HTR-8/SVneo (cell line): ENCODE measurements at regions not wholly inside any gene's neighbourhood (a gene's known extent, or its start where the extent isn't known, plus 50 kb on each side); places are given as distances from the start of the nearest gene placed in this dataset.
A peak's percentile ranks its signal among the peaks of the same experiment; 100 is the strongest.
"Not testable (repeated sequence)": the region's sequence is repeated elsewhere in the genome, so short reads cannot be mapped to it uniquely, and the experiment has no call there.

Source experiments
- DNase-seq: peaks from one replicate; pipeline ENCODE4 v3.0.0; 2011; ENCODE audit warnings: low spot score, mixed read lengths; ENCODE audit not compliant: insufficient read length
- FAIRE-seq: peaks from 2 replicates; lab custom pipeline; 2011; peaks lifted over from hg19 to GRCh38; lab: Jason Lieb, UNC

DNA sequence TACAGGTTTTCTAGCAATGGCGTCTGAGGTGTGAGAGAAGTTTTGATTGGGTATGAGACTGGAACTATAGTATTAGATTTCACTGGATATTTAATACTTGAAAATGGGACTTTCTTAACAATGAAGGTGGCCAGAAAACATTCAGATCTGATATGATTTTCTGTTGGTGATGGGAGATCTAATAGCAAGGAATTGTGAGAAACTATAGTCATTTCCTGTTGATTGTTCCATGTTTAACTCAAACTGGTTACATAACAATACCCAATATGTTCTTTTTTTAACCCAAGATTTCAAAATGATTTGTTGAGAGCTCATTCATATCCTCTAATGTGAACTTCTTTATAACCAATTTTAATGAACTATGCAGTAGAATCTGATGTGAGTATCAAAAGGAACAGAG, 793.2 kb upstream of the RGMB start:
- FAIRE-seq (no peak), DNase-seq (no peak)

GRCh38 chr5:97986069-97986468, 787.4 kb upstream of the RGMB start:
- FAIRE-seq: no peak
- peak; percentile 15 for DNase-seq

- DNase-seq (no peak), FAIRE-seq (no peak)
Measured at GRCh38 chr5:97991236-97991635, 782.2 kb upstream of the RGMB start.

GRCh38 chr5:97998941-97999340, 774.5 kb upstream of the RGMB start:
- DNase-seq: no peak
- no peak for FAIRE-seq

- no peak for DNase-seq
- FAIRE-seq: no peak
Measured at GRCh38 chr5:98004463-98004862, 769.0 kb upstream of the RGMB start.

- DNase-seq: no peak
- no peak for FAIRE-seq
Measured at GRCh38 chr5:98016771-98017170, 756.7 kb upstream of the RGMB start.

DNA sequence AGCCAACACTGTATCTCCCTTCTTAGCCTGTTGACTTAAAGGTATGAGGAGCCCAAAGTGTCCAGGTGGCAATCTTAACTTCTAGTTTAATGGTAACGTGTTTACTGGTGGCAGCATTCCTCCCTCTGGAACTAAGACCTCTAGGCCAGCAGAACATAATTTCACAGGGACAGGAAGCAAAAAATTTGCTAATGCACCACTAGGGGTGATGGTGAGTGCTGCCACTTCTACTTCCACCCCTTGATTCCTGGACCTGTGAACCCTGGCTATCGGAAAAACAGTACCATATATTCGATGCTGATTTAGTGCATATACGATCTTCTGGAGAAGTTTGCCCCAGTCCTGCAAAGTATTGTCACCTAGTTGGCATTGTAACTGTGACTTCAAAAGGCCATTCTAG, 743.2 kb upstream of the RGMB start:
- DNase-seq, FAIRE-seq: not testable (repeated sequence)

- not testable (repeated sequence) for DNase-seq, FAIRE-seq
Measured at GRCh38 chr5:98031036-98031435, 742.4 kb upstream of the RGMB start.

DNA sequence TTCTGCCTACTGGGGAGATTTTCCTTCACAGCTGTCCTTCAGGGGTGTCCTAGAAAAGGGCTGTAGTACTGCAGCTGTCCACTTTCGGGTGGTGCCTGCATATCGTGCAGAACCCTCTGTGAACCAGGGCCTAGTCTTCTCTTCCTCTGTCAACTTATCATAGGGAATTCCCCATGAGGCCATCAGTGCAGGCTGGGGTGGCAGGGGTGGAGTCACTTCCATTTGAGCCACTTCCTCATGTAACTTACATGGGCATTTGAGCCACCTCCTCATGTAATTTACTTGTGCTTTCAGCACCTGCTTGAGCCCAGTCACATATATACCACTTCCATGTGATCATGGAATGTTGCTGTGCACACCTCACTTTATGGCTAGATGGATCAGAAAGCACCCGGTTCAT, 742.0 kb upstream of the RGMB start:
- DNase-seq: no peak
- FAIRE-seq: no peak

GRCh38 chr5:98031926-98032325, 741.5 kb upstream of the RGMB start:
- DNase-seq: no peak
- FAIRE-seq: no peak

- DNase-seq (no peak), FAIRE-seq (no peak)
Measured at GRCh38 chr5:98041661-98042060, 731.8 kb upstream of the RGMB start.

DNA sequence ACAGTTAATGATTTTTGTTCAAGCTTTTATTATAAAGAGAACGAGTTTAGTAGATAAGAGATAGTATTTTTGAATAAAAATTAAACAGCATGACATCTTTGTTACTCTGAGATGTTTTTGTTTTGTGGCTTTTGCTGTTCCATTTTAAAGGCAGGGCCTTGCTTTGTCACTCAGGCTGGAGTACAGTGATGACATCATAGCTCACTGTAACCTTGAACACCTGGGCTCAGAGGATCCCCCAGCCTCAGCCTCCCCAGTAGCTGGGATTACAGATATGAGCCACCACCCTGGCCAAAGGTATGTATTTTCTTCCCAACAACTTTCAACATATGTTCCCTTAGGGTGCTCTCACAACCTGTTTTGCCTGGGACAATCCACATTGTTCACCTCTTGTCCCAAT, 730.9 kb upstream of the RGMB start:
- DNase-seq: no peak
- FAIRE-seq: no peak

DNA sequence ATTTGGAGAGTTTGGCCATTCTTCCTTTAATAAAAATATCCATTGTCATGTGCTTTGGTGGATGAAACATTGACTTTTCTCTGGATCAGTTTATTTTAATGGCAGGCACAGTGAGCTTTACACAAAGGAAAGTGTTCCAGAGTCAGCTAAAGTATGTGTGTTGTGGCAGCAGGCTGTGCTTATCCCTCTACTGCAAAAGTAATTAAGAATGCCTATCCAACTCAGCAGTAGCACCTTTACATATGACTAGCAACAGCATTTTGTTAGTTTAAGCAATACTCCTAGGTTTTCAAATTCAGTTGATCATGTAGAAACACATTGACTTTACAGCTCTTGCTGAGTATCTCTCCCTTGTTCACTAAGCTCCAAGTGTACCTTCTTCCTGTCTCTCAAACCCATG, 730.5 kb upstream of the RGMB start:
- no peak for DNase-seq
- no peak for FAIRE-seq

GRCh38 chr5:98050583-98050982, 722.9 kb upstream of the RGMB start:
- no peak for DNase-seq
- no peak for FAIRE-seq

GRCh38 chr5:98053170-98053569, 720.3 kb upstream of the RGMB start:
- DNase-seq (no peak), FAIRE-seq (no peak)

GRCh38 chr5:98060148-98060547, 713.3 kb upstream of the RGMB start:
- FAIRE-seq: no peak
- DNase-seq: no peak

GRCh38 chr5:98064118-98064685, 709.3 kb upstream of the RGMB start:
- no peak for DNase-seq
- FAIRE-seq: no peak

DNA sequence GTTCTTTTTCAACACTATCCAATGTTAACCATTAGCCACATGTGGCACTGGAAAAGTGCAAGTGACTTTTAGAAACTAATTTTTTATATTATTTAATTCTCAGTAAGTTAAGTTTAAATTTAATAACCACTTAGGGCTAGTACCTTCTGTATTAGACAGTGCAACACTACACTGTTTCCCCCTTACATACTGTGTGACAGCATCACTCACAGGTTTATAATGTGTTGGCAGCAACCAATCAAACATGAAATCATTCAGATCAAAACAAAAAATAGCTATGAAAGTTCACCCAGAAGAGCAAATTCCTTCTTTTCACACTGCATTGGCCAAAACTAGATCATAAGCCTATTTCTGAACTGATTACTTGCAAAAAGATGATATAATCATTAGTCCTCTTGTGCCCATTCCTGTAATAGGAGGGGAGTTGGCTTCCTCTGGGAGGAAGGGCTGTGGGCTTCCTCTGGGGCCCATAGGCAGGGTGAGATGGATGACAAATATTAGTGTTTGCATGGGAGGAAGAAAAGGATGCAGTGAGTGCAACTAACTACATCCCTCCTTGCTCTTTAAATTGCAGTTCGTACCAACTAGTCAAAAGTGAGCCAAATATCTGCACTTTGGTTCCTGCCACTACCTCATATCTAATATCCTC, 708.1 kb upstream of the RGMB start:
- DNase-seq (no peak), FAIRE-seq (no peak)

DNA sequence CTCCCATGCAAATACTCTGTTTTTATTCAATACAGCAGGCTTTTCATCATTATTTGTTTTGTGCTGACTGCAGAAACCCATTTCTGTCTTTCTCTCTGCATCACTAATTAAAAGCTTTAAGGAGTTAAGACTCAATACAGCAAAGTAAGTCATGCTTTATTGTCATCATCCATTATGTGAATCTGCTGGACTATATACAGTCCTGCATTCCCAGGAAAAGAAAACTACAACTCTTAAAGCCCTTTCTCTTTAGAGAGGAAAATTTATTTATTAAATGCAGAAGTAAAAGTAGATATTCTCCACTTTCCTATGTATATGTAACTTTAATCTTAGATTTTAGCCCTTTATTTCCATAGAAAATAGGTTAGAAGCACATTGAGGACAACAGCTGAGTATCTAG, 706.6 kb upstream of the RGMB start:
- no peak for FAIRE-seq

DNA sequence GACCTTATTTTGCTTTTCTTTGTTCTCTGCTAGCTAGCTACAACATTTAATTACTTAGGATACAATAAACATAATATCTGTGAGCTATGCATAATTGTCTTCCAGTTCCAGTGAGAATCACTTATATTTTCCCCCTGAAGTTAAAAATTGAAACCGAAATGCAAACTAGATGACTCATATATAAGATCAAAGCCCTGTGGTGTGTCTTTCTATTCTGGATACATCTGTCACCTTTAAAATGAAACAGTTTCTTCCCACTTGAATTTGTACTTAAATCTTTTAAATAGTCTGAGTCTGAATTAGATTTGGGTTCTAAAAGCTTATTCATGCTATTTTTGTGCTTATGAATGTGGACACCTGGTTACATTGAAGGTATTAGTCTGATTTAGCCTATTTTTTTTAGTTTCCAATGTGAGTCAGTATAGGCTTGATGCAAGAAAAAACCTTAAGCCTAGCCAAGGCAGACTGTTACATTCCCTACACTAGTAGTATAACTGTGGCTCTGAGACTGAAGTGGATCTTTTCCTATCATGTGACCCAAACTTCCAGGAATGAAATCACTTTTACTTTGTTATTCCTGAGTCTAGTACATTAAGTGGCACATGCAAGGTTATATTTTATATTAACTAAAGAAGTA, 703.5 kb upstream of the RGMB start:
- DNase-seq (no peak), FAIRE-seq (no peak)

More for the DNA sequence above, 706.6 kb upstream of the RGMB start:
- DNase-seq: no peak

DNA sequence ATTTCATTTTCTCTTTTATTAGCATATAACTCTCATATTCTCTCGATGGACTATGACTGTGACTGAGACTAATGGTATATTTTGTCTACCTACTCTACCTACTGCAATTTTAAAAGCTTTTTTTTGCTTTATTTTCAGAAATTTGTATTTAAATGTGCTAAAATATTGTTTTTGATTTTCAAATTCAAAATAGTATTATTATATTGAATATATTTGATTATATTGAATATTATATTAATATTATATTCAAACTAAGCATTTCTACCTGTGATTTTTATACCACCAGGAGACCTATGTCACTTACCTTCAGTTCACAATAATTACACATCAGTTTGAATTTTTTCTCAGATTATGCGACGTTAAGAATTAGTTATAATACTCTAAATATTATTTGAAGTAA, 700.5 kb upstream of the RGMB start:
- FAIRE-seq: no peak
- DNase-seq: no peak

- FAIRE-seq: no peak
- DNase-seq: no peak
Measured at GRCh38 chr5:98076501-98076900, 697.0 kb upstream of the RGMB start.
